ENCODE measurements at regions not wholly inside any gene's neighbourhood (a gene's known extent, or its start where the extent isn't known, plus 50 kb on each side); places are given as distances from the start of the nearest gene placed in this dataset.
A peak's percentile ranks its signal among the peaks of the same experiment; 100 is the strongest.

GRCh38 chr5:67696446-67696845 lies 499.8 kb upstream of the CD180 start:
- TF ChIP-seq CTCF (IDR thresholded peaks at IDR 0.05; ENCODE audit: poor library complexity, severe bottlenecking): no peak
- Histone ChIP-seq H3K36me3 (ENCODE audit: low read depth) (no peaks in the 10 kb centered on the region), H3K4me1 (ENCODE audit: insufficient read depth, poor library complexity, severe bottlenecking) (no peaks in the 10 kb centered on the region), H3K4me3 (ENCODE audit: severe bottlenecking) (no peak overlapping the region), H3K9me3 (ENCODE audit: severe bottlenecking) (no peaks in the 10 kb centered on the region), H3K27me3 (ENCODE audit: insufficient read depth, poor library complexity, severe bottlenecking) (no peaks in the 10 kb centered on the region), H3K27ac (ENCODE audit: poor library complexity, severe bottlenecking) (no peak overlapping the region)
- DNase-seq (ENCODE audit: low spot score): no peak
- ATAC-seq (ENCODE audit: low read depth): no peak

- DNase-seq (ENCODE audit: low spot score) (no peak), ATAC-seq (ENCODE audit: low read depth) (no peak)
- Histone ChIP-seq H3K27me3 (ENCODE audit: insufficient read depth, poor library complexity, severe bottlenecking) (no peaks in the 10 kb centered on the region), H3K27ac (ENCODE audit: poor library complexity, severe bottlenecking) (no peak overlapping the region), H3K4me3 (ENCODE audit: severe bottlenecking) (no peak overlapping the region), H3K9me3 (ENCODE audit: severe bottlenecking) (no peaks in the 10 kb centered on the region), H3K4me1 (ENCODE audit: insufficient read depth, poor library complexity, severe bottlenecking) (no peaks in the 10 kb centered on the region), H3K36me3 (ENCODE audit: low read depth) (no peaks in the 10 kb centered on the region)
- no peak for TF ChIP-seq CTCF (IDR thresholded peaks at IDR 0.05; ENCODE audit: poor library complexity, severe bottlenecking)
Observed at GRCh38 chr5:67695369-67695768, 498.8 kb upstream of the CD180 start.

GRCh38 chr5:67694810-67695191 lies 498.2 kb upstream of the CD180 start:
- no peak for DNase-seq (ENCODE audit: low spot score)
- no peaks in the 10 kb centered on the region for H3K36me3 ChIP-seq (ENCODE audit: low read depth)
- H3K27me3 ChIP-seq (ENCODE audit: insufficient read depth, poor library complexity, severe bottlenecking): no peaks in the 10 kb centered on the region
- no peak overlapping the region for H3K4me3 ChIP-seq (ENCODE audit: severe bottlenecking)
- ATAC-seq (ENCODE audit: low read depth): no peak
- H3K4me1 ChIP-seq (ENCODE audit: insufficient read depth, poor library complexity, severe bottlenecking): no peaks in the 10 kb centered on the region
- no peak for TF ChIP-seq CTCF (IDR thresholded peaks at IDR 0.05; ENCODE audit: poor library complexity, severe bottlenecking)
- H3K27ac ChIP-seq (ENCODE audit: poor library complexity, severe bottlenecking): no peak overlapping the region
- H3K9me3 ChIP-seq (ENCODE audit: severe bottlenecking): no peaks in the 10 kb centered on the region

GRCh38 chr5:67693956-67694809 lies 497.6 kb upstream of the CD180 start:
- no peak for DNase-seq (ENCODE audit: low spot score)
- TF ChIP-seq CTCF (IDR thresholded peaks at IDR 0.05; ENCODE audit: poor library complexity, severe bottlenecking): no peak
- Histone ChIP-seq H3K4me1 (ENCODE audit: insufficient read depth, poor library complexity, severe bottlenecking) (no peaks in the 10 kb centered on the region), H3K27ac (ENCODE audit: poor library complexity, severe bottlenecking) (no peak overlapping the region), H3K9me3 (ENCODE audit: severe bottlenecking) (no peaks in the 10 kb centered on the region), H3K27me3 (ENCODE audit: insufficient read depth, poor library complexity, severe bottlenecking) (no peaks in the 10 kb centered on the region), H3K36me3 (ENCODE audit: low read depth) (no peaks in the 10 kb centered on the region), H3K4me3 (ENCODE audit: severe bottlenecking) (no peak overlapping the region)
- 0 out of 3 replicates have a peak, but pooled peaks have one; percentile 19 for ATAC-seq (ENCODE audit: low read depth)

- Histone ChIP-seq H3K27me3 (ENCODE audit: insufficient read depth, poor library complexity, severe bottlenecking) (no peaks in the 10 kb centered on the region), H3K36me3 (ENCODE audit: low read depth) (no peaks in the 10 kb centered on the region), H3K27ac (ENCODE audit: poor library complexity, severe bottlenecking) (no peak overlapping the region), H3K4me3 (ENCODE audit: severe bottlenecking) (no peak overlapping the region), H3K4me1 (ENCODE audit: insufficient read depth, poor library complexity, severe bottlenecking) (no peaks in the 10 kb centered on the region), H3K9me3 (ENCODE audit: severe bottlenecking) (no peaks in the 10 kb centered on the region)
- no peak for TF ChIP-seq CTCF (IDR thresholded peaks at IDR 0.05; ENCODE audit: poor library complexity, severe bottlenecking)
- ATAC-seq (ENCODE audit: low read depth): no peak
- no peak for DNase-seq (ENCODE audit: low spot score)
Observed at GRCh38 chr5:67686746-67687145, 490.1 kb upstream of the CD180 start.

All from RWPE2 (cell line).